Nephron (organoid): ENCODE measurements at regions not wholly inside any gene's neighbourhood (a gene's known extent, or its start where the extent isn't known, plus 50 kb on each side); places are given as distances from the start of the nearest gene placed in this dataset.

ENCODE experiments used
- H3K27ac Mint-ChIP-seq, 3 experiments: 2 replicates each; pipeline ENCODE4 v1.8.0; 2020; ENCODE audit warnings: mixed read lengths in 3 of 3, mild to moderate bottlenecking in 2 of 3, moderate library complexity in 1 of 3
- H3K27me3 Mint-ChIP-seq: 2 replicates; pipeline ENCODE4 v1.8.0; 2021; ENCODE audit warnings: low read depth, mild to moderate bottlenecking, moderate library complexity, mixed read lengths
- H3K36me3 Mint-ChIP-seq: 2 replicates; pipeline ENCODE4 v1.8.0; 2020; ENCODE audit warnings: low read depth, mixed read lengths
- H3K4me1 Mint-ChIP-seq: 2 replicates; pipeline ENCODE4 v1.8.0; 2020; ENCODE audit warnings: mixed read lengths
- H3K4me3 Mint-ChIP-seq, 3 experiments: 2 replicates each; pipeline ENCODE4 v1.8.0; 2020; ENCODE audit warnings: mild to moderate bottlenecking in 3 of 3, mixed read lengths in 3 of 3, moderate library complexity in 2 of 3
- H3K9me3 Mint-ChIP-seq: 2 replicates; pipeline ENCODE4 v1.8.0; 2020; ENCODE audit warnings: mixed read lengths
- TF ChIP-seq, protein P1 (sequence below), 3 experiments: fragments of 200-600 bp; sonication (generic); IDR thresholded peaks; one replicate each; pipeline ENCODE4 v1.5.0; 2021; ENCODE audit warnings: antibody characterized with exemption in 3 of 3; ENCODE audit not compliant: unreplicated experiment in 3 of 3

DNA sequence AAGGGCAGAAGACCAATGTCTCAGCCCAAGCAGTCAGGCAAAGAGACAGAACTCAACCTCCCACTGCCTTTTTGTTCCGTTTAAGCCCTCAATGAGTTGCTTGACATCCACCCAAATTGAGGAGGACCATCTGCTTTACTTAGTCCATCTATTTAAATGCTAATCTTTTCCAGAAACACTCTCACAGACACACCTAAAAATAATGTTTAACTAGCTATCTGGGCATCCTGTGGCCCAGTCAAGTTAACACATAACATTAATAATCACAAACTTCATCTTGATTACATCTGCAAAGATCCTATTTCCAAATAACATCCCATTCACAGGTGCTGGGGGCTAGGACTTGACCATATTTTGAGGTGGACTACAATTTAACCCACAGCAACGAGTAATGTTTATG is 115.7 kb downstream of the RAB11FIP2 start:
- TF ChIP-seq, protein P1, sequence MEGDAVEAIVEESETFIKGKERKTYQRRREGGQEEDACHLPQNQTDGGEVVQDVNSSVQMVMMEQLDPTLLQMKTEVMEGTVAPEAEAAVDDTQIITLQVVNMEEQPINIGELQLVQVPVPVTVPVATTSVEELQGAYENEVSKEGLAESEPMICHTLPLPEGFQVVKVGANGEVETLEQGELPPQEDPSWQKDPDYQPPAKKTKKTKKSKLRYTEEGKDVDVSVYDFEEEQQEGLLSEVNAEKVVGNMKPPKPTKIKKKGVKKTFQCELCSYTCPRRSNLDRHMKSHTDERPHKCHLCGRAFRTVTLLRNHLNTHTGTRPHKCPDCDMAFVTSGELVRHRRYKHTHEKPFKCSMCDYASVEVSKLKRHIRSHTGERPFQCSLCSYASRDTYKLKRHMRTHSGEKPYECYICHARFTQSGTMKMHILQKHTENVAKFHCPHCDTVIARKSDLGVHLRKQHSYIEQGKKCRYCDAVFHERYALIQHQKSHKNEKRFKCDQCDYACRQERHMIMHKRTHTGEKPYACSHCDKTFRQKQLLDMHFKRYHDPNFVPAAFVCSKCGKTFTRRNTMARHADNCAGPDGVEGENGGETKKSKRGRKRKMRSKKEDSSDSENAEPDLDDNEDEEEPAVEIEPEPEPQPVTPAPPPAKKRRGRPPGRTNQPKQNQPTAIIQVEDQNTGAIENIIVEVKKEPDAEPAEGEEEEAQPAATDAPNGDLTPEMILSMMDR (IDR thresholded peaks at IDR 0.05; ENCODE audit: unreplicated experiment in 3 of 3), result no peak
- Mint-ChIP-seq H3K27ac (no peak overlapping the region), H3K4me1 (no peaks in the 10 kb centered on the region), H3K27me3 (no peaks in the 10 kb centered on the region), H3K9me3 (no peaks in the 10 kb centered on the region), H3K4me3 (no peak overlapping the region), H3K36me3 (no peaks in the 10 kb centered on the region)

DNA sequence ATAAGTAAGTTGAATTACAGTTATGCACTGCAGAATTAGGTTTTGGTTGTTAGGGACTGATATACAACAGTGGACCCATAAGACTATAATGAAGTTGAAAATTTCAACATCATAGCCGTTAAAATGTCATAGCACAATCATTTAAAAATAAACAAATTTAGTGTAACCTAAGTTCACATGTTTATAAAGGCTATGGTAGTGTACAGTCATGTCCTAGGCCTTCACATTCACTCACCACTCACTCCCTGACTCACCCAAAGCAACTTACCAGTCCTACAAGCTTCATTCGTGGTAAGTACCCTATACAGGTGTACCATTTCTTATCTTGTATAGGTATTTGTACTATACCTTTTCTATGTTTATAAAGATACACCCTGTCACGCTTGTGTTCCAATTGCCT is 113.7 kb downstream of the RAB11FIP2 start:
- no peaks in the 10 kb centered on the region for H3K4me1 Mint-ChIP-seq
- H3K36me3 Mint-ChIP-seq, result no peaks in the 10 kb centered on the region
- TF ChIP-seq, protein P1 (IDR thresholded peaks at IDR 0.05; ENCODE audit: unreplicated experiment in 3 of 3), result no peak
- no peak overlapping the region for H3K27ac Mint-ChIP-seq
- no peaks in the 10 kb centered on the region for H3K9me3 Mint-ChIP-seq
- H3K27me3 Mint-ChIP-seq, result peaks cover under 1% of the 10 kb centered on the region
- H3K4me3 Mint-ChIP-seq, result no peak overlapping the region

DNA sequence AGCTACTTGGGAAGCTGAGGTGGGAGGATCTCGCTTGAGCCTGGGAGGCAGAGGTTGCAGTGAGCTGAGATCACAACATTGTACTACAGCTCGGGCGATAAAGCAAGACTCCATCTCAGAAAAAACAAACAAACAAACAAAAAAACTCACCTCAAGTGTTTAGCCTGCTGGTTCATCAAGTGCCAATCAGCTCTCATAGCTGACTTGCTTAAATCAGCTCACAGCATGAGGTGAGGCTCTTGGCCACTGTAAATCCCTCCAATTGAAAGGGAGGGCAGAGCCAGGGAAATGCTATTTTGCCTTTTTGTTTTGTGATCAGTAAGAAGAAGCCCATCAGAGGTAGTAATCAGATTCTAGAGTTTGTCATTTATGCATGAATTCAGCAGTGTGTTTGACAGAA is 112.3 kb downstream of the RAB11FIP2 start:
- Mint-ChIP-seq H3K36me3 (no peaks in the 10 kb centered on the region), H3K4me1 (no peaks in the 10 kb centered on the region), H3K27me3 (peaks cover 3% of the 10 kb centered on the region), H3K27ac (no peak overlapping the region), H3K4me3 (no peak overlapping the region), H3K9me3 (no peaks in the 10 kb centered on the region)
- TF ChIP-seq, protein P1 (IDR thresholded peaks at IDR 0.05; ENCODE audit: unreplicated experiment in 3 of 3), result no peak

GRCh38 chr10:117936141-117936540 is 110.6 kb downstream of the RAB11FIP2 start:
- Mint-ChIP-seq H3K27ac (no peak overlapping the region), H3K36me3 (no peaks in the 10 kb centered on the region), H3K4me1 (no peaks in the 10 kb centered on the region), H3K27me3 (peaks cover 11% of the 10 kb centered on the region), H3K9me3 (no peaks in the 10 kb centered on the region), H3K4me3 (no peak overlapping the region)
- TF ChIP-seq, protein P1 (IDR thresholded peaks at IDR 0.05; ENCODE audit: unreplicated experiment in 3 of 3), result no peak

- Mint-ChIP-seq H3K9me3 (no peaks in the 10 kb centered on the region), H3K36me3 (no peaks in the 10 kb centered on the region), H3K4me3 (no peak overlapping the region), H3K4me1 (no peaks in the 10 kb centered on the region), H3K27me3 (peaks cover 12% of the 10 kb centered on the region), H3K27ac (no peak overlapping the region)
- TF ChIP-seq, protein P1 (IDR thresholded peaks at IDR 0.05; ENCODE audit: unreplicated experiment in 3 of 3), result no peak
Observed at GRCh38 chr10:117936566-117936965, 110.2 kb downstream of the RAB11FIP2 start.

DNA sequence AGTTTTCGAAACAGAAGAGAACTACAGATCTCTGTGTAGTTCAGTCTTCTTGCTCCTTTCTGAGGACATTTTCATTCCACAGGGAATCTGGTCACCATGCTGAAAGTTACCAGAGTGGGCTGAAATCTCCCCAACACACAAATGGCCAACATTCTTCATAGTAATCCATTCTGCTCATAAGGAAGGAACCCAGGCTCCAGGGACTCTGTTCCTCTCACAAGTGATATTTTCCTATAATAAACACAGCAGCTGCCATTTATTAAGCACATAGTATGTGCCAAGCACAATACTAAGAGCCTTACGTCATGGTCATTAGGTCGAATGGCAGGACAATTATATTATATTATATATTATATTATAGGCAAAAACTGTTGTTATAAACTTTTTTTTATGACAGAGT is 109.8 kb downstream of the RAB11FIP2 start:
- no peak overlapping the region for H3K27ac Mint-ChIP-seq
- no peaks in the 10 kb centered on the region for H3K36me3 Mint-ChIP-seq
- H3K27me3 Mint-ChIP-seq, result peaks cover 12% of the 10 kb centered on the region
- no peaks in the 10 kb centered on the region for H3K9me3 Mint-ChIP-seq
- TF ChIP-seq, protein P1 (IDR thresholded peaks at IDR 0.05; ENCODE audit: unreplicated experiment in 3 of 3), result no peak
- H3K4me3 Mint-ChIP-seq, result no peak overlapping the region
- H3K4me1 Mint-ChIP-seq, result peaks cover 4% of the 10 kb centered on the region
